ENCODE measurements at regions not wholly inside any gene's neighbourhood (a gene's known extent, or its start where the extent isn't known, plus 50 kb on each side); places are given as distances from the start of the nearest gene placed in this dataset.

DNA sequence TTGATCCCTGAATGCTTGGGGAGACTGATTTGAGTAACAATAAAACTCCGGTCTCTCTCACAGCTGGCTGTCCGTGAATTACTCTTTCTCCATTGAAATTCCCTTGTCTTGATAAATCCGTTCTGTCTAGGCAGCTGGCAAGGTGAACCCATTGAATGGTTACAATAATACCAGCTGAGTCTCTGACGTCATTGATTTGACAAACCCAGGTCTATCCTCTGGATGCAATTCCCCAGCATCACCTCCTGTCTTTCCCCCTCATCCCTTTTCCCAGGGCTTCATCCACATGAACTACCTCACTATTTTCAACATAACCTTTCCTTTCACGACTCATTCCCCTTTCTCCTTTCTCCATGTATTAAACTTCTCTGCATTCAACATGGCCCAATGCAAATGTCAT lies 98.7 kb upstream of the TMEM132C start:
- TF ChIP-seq, protein P1, sequence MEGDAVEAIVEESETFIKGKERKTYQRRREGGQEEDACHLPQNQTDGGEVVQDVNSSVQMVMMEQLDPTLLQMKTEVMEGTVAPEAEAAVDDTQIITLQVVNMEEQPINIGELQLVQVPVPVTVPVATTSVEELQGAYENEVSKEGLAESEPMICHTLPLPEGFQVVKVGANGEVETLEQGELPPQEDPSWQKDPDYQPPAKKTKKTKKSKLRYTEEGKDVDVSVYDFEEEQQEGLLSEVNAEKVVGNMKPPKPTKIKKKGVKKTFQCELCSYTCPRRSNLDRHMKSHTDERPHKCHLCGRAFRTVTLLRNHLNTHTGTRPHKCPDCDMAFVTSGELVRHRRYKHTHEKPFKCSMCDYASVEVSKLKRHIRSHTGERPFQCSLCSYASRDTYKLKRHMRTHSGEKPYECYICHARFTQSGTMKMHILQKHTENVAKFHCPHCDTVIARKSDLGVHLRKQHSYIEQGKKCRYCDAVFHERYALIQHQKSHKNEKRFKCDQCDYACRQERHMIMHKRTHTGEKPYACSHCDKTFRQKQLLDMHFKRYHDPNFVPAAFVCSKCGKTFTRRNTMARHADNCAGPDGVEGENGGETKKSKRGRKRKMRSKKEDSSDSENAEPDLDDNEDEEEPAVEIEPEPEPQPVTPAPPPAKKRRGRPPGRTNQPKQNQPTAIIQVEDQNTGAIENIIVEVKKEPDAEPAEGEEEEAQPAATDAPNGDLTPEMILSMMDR (IDR thresholded peaks at IDR 0.05; ENCODE audit: insufficient read depth, low read length, poor library complexity, severe bottlenecking): no peak
- no peak for TF ChIP-seq EZH2phosphoT487 (conservative IDR thresholded peaks at IDR 0.05; ENCODE audit: low read length)
